ENCODE measurements at regions not wholly inside any gene's neighbourhood (a gene's known extent, or its start where the extent isn't known, plus 50 kb on each side); places are given as distances from the start of the nearest gene placed in this dataset.

- Histone ChIP-seq H3K27ac (peak overlapping the region in 1 of 21 experiments; percentile 0), H3K4me3 (no peak overlapping the region)
Measured at GRCh38 chr3:64398006-64398405, 172.7 kb upstream of the PRICKLE2 start.

DNA sequence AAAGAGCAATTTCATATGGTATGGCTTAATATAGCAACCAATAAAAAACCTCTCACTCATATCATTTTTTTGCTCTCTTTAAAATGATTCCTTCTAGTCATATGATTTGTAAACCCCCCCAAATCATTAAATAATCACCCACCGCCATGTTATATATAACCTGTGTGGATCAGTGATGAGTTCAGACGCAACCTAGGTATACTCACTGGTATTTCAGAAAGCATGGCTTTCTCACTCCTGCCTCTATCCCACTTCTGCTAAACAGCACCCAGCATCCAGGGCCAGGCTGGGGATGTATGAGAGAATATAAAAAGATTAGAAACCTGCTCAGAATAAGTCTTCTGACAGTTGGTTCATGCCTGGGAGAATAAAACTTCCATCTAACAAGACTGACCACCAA lies 172.3 kb upstream of the PRICKLE2 start:
- peak overlapping the region in 1 of 21 experiments; percentile 0 for H3K27ac ChIP-seq
- H3K4me3 ChIP-seq = no peak overlapping the region

DNA sequence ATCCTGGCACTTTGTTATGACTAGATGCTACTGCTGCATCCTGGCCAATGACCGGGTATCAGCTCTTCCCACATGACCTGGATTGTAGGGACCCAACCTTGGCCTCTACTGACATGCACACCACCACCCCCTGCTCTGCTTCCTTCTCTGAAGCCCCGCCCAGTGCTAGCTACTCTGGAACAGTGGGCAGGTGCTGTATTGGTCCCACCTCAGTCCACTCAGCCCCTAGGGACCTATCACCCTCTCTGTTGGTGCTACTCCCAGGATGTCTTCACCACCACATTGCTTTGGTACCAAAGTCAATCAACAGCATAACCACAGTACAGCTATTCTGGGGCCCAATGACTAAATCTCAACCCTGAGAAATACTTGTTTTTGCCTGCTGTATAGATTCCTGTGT lies 170.2 kb upstream of the PRICKLE2 start:
- H3K27ac ChIP-seq = no peak overlapping the region
- H3K4me3 ChIP-seq = no peak overlapping the region

GRCh38 chr3:64393193-64393592 lies 167.9 kb upstream of the PRICKLE2 start:
- H3K27ac ChIP-seq = no peak overlapping the region
- no peak overlapping the region for H3K4me3 ChIP-seq

DNA sequence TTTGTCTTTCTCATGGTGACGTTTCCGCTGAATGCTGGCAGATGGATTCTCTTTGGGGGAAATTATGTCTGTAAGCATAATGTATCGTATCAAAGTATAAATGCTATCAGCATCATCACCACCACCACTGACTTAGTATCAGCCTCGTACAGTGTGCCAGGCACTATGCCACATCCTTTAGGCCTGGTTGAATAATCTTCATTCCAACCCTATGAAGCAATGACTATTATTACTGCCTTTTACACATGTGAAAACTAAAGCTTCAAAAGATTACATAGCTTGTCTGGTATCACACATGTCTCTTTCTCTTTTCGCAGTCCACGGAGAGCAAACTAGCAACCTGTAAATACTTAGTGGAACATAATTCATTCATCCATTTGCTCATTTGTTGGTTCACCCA lies 166.7 kb upstream of the PRICKLE2 start:
- H3K27ac ChIP-seq = no peak overlapping the region
- H3K4me3 ChIP-seq = no peak overlapping the region

DNA sequence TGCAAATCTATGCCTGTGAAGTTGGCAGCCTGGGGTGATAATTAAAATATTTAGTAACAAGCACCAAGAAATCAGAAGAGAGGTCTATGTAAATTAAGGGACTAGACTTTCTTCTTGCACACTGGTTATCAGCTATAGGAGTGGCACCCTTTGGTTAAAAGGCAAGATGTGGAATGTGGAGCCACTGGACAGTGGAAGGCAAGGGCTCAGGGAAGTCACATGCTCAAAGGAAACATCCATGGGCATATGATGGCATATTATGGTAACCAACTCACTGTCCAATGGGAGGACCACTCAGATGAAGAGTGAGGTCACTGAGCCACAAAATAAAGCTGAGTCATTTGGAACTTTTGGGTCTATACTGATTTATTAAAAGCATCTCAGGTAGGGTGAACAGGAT lies 165.6 kb upstream of the PRICKLE2 start:
- no peak overlapping the region for H3K27ac ChIP-seq
- no peak overlapping the region for H3K4me3 ChIP-seq

GRCh38 chr3:64388886-64389285 lies 163.6 kb upstream of the PRICKLE2 start:
- Histone ChIP-seq H3K27ac (no peak overlapping the region), H3K4me3 (no peak overlapping the region)

GRCh38 chr3:64387688-64388087 lies 162.4 kb upstream of the PRICKLE2 start:
- H3K27ac ChIP-seq = no peak overlapping the region
- H3K4me3 ChIP-seq = no peak overlapping the region

- Histone ChIP-seq H3K27ac (no peak overlapping the region), H3K4me3 (no peak overlapping the region)
Measured at GRCh38 chr3:64385277-64385676, 160.0 kb upstream of the PRICKLE2 start.

DNA sequence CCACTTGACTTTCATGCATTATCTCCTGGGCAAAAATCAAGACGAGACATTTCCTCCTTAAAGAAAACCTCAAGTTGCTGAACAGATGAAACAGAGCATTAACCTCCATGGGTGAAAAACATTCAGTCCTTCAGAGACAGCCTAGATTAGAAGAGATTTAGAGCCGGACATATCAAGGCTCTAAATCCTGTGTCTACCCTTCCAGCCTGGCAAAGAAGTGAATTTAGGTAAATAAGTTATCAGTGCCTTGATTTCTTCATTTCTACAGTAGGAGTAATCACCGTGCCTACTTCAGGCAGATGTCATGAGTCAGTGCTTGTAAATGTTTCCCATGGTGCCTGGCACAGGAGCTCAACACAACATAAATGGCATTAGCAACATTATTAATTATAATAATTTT lies 159.3 kb upstream of the PRICKLE2 start:
- Histone ChIP-seq H3K4me3 (no peak overlapping the region), H3K27ac (no peak overlapping the region)

- H3K27ac ChIP-seq = no peak overlapping the region
Measured at GRCh38 chr3:64382153-64382552, 156.9 kb upstream of the PRICKLE2 start.

DNA sequence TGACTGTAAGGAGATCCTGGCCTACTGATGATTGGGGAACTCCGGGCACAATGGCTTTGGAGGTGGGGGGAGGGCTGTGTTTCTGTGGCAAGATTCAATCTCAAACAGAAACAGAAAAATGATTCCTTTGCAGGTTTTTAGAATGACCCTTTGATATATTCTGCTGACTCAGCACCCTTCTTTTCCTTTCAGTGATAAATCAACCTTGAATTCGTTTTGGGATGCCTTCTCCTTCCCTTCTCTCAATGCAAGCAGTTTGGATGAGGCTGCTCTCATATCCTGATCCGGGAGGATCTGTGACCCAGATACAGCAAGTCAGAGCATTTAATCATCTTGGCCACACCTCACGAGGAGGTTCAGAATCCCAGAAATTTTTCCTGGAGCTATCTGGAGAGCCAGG lies 156.1 kb upstream of the PRICKLE2 start:
- no peak overlapping the region for H3K27ac ChIP-seq
- H3K4me3 ChIP-seq = no peak overlapping the region

More at GRCh38 chr3:64382153-64382552, 156.9 kb upstream of the PRICKLE2 start:
- H3K4me3 ChIP-seq = no peak overlapping the region

GRCh38 chr3:64380546-64380945 lies 155.3 kb upstream of the PRICKLE2 start:
- H3K4me3 ChIP-seq = no peak overlapping the region
- H3K27ac ChIP-seq = no peak overlapping the region

- H3K27ac ChIP-seq = no peak overlapping the region
- H3K4me3 ChIP-seq = no peak overlapping the region
Measured at GRCh38 chr3:64379221-64379620, 154.0 kb upstream of the PRICKLE2 start.

- H3K27ac ChIP-seq = no peak overlapping the region
- no peak overlapping the region for H3K4me3 ChIP-seq
Measured at GRCh38 chr3:64377942-64378341, 152.7 kb upstream of the PRICKLE2 start.

DNA sequence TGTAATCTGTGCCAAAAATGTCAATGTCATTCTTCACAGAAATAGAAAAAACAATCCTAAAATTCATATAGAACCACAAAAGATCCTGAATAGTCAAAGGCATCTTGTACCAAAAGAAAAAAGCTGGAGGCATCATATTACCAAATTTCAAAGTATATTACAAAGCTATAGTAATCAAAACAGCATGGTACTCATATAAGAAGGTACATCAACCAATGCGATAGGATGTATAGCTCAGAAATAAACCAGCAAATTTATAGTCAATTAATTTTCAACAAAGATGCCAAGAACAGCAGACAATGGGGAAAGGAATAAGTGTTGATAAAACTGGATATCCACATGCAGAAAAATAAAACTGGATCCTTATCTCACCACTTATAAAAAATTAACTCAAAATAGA lies 150.5 kb upstream of the PRICKLE2 start:
- H3K27ac ChIP-seq = no peak overlapping the region
- H3K4me3 ChIP-seq = no peak overlapping the region

GRCh38 chr3:64369390-64369789 lies 144.1 kb upstream of the PRICKLE2 start:
- H3K27ac ChIP-seq = no peak overlapping the region
- no peak overlapping the region for H3K4me3 ChIP-seq

- no peak overlapping the region for H3K27ac ChIP-seq
Measured at GRCh38 chr3:64368257-64369020, 143.2 kb upstream of the PRICKLE2 start.

GRCh38 chr3:64365877-64366276 lies 140.6 kb upstream of the PRICKLE2 start:
- Histone ChIP-seq H3K27ac (no peak overlapping the region), H3K4me3 (no peak overlapping the region)

More at GRCh38 chr3:64368257-64369020, 143.2 kb upstream of the PRICKLE2 start:
- no peak overlapping the region for H3K4me3 ChIP-seq

DNA sequence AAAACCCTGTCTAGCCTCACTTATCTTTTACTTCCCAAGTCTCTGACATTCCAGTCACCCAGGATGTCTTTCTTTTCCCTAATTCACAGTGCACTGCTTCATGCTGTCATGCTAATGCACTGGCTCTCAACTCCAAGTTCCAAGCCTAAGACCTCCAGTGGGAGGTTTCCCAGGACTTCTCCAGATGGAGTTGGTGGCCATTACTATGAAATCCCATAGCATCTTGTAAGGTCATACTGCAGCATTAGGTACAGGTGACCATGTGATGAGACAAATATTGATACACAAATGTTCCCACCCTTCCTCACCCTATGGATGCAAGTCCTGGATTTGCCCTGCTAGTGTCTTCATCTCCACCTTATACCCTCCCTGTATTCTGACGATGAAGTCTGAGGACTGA lies 138.6 kb upstream of the PRICKLE2 start:
- no peak overlapping the region for H3K4me3 ChIP-seq
- no peak overlapping the region for H3K27ac ChIP-seq

DNA sequence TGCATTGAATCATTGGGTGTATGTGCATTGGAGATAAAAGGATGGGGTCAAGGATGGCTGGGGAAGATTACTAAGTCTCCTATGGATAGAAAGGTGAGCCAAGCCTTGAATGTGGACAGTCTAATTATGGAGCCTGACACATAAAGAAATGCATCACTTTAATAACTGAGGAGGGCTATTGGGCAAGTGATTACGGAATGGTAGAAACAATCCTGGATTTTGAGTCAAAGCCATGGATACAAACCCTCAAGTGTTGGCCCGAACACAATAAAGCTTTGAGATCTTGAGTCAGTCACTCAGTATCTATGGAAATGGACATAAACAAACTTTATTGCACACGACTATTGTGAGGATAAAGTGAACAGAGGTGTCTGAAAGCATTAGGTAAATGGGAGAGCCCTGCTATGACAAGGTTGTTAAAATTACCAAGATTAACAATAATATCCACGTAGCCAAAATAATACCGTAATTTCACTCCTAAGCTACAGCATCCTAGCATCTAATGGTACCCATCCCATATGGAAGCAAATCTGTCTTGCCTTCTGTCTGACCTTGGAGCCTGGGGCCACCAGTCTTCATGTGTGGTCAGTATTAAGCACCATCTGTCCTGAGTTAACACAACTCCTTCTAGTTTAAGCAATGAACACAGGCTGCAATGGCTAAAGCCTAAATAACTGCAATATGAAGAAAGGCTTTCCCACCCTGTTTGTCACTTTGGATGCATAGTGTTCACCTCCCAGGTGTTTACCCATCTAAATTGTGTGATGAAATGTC lies 136.9 kb upstream of the PRICKLE2 start:
- H3K4me3 ChIP-seq = no peak overlapping the region
- H3K27ac ChIP-seq = no peak overlapping the region
